Activated CD8-positive, alpha-beta memory T cell treated with anti-CD3 and anti-CD28 coated beads for 1 hour (primary cell): ENCODE measurements at regions not wholly inside any gene's neighbourhood (a gene's known extent, or its start where the extent isn't known, plus 50 kb on each side); places are given as distances from the start of the nearest gene placed in this dataset.

Experiments
- DNase-seq, 2 donors: peaks; one replicate each; pipeline ENCODE4 v3.0.0-alpha.2; 2020; ENCODE audit warnings: low read depth in 1 of 2; ENCODE audit errors: extremely low read depth in 1 of 2

DNA sequence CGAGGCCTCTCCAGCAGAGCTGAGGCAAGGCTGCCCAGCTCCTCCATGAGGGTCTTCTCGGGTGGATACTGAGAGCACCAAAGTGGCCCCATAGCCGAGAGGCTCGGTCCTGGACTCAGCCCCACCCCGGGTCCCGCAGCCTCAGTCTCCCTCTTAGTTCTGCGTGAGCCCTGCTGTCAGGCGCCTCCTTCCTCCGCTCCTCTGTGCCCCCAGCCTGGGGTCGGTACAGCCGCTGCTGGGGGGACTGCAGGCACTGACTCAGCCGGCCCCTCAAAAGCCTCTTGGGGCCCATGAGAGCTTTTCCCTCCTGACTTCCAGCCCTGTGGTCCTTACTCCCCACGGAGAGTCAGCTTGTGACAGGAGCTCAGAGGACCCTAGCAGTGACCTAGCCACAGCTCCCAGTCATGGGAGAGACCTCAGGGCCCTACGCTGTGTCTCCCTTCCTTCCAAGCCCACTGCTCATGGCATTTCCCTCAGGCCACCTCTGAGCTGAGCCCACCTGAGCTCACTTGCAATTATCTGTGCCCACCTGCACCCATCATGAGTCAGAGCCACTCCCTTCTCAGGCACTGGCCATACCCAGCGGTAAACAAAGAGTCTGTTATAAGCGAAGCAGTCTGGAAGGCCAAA lies 295.0 kb upstream of the RTL1 start:
- no peak for DNase-seq

DNA sequence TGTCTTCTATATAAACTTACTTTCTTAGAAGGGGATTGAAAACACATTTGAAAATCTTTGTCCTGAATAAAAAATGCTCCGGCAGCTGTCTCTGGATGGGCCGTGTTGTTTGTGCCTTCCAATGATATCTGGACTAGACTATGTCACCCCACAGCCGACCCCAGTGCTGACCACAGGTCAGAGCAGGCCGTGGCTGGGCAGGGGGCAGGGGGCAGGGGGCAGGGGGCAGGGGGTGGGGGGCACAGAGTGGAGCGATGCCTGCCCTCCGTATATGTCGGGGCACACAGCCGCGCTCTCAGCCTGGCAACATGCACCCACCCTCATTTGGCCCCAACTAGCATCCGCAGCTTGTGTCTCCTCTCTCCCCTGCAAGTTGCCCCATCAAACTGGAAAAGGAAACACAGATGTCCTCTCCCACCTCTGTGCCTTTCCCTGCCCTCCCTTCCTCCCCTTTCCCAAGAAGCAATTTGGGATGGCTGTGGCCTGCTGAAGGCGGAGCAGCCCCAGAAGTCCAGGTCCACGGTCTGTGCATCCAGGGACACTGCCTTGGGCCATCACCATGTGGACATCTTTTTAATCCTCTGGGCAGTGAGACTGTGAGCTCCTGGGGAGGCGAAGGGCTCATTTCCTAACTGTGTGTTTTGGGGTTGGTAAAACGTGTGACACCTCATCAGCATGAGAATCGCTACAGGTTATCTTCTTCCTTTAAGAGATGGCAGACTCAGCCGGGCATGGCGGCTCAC lies 295.7 kb upstream of the RTL1 start:
- DNase-seq, result no peak

DNA sequence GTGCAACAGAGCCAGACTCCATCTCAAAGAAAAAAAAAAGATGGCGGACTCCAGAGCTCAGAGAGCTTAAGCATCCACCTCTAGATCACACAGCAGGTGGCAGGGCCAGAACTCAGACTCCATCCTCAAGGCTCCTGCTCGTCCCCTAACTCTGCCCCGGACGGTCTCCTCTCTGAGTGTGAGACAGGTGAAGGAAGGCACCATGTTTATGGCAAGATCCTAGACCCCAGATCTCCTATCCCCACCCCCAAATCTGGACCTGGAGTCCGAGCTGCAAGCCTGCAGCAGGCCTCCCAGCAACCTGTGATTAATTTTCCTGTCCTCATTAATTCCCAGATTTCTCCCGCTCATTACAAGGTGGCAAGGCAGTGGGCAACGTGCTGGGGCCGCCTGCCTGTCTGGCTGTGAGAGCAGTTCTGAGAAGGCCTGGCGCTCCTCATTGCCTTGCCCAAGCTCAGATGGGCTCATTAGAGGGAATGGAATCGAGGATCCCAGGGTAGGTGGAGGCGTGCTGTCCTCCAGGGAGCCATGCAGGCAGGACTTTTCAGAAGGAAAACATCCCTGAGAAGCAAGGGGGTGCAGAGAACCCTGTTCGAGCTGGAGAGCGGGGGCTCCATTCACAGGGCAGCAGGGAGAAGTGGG lies 296.6 kb upstream of the RTL1 start:
- DNase-seq, result no peak

DNA sequence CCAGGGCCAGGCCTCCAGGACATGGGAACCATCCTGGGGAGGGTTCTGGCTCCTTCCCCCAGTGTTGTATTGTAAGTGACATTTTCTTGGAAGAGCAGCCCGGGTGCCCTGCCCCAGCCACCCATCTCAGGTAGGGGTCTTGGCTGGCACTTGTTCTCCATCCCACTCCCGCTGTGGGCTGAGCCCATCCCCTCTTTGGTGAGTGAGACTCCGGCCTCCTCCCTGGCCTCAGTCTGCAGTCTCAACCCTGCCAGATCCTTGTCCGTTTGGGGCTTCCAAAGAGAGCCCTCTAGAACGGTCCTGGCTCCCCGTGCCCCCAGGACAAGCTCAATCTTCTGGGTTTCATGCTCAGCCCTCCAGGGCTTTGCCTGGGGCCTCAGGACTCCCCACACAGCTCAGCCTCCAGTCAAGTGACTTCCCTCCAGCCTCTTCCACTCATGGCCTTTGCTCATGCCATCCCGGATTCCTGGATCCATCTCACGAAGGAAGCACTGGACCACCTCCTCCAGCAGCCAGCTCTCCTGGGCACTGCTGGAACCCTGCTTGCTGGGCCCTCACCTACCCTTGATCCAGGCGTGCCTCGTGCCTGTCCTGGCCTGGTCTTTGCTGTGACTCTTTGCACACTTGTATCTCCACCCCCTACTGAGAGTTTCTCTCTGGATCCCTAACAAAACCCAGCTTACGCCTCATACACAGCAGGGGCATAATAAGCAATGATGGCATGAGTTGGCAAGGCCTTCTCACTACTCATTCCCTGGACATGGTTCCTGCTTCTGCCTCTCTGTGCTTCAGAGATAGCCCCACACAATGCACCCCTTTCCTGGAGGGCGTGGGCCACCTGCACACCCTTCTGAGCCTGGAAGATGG lies 297.4 kb upstream of the RTL1 start:
- DNase-seq, result no peak

DNA sequence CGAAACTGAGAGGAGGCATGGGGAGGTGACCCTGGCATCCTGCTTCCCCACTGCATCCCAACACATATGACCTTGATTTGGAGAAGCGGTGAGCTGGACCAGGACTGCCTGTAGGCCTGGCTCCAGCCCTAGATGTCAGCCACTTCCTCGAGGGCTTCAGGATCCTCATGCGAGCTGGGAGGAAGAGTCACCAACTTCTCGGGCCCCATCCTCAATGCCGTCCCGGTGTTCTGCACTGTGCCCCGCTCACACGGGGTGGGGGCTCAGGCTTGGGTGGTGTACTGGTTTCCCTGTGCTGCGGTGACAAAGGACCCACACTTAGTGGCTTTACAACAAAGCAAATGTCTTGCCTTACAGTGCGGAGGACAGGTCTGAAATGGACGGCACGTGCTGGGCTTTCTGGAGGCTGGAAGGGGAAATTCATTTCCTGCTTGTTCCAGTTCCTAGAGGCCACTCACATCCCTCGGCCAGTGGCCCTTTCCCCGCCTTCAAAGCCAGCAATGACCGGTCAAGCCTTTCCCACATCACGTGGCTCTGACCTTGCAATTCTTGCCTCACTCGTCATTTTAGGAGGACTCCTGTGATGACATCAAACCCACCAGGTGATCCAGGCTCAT lies 298.1 kb upstream of the RTL1 start:
- no peak for DNase-seq

DNA sequence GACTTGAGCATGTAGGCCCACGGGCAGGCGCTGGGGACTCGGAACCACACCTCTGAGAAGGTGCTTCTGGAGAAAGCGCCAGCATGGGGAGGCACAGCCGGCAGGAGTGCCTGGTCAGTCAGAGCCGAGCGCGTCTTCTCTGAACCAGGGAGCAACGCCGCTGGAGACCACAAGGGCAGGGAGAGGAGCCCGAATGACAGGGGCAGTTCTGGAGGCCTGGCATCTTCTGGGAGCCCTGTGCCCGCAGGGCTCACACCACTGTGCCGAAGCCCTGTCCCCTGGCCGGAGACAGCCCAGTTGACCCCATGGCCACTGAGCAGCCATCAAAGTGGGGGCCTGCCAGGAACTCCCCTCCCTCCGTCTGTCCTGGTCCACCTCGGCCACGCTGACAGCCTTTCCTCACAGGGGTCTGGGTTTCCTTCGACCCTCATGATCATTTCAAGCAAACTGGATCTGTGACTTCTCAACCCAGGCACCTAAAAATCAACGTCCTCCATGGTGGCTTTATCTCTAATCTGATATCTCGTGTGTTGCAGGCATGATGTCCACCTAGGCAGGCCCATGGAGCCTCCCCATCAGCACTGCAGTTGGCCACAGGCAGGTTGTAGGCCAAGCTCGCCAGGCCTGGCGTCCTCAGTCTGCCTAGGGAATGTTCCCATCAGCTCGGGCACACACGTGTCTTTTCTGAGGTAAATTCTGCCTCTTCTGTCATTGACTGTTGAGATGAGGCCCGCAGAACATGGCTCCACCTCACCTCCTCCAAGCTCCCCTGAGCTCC lies 299.3 kb upstream of the RTL1 start:
- no peak for DNase-seq

DNA sequence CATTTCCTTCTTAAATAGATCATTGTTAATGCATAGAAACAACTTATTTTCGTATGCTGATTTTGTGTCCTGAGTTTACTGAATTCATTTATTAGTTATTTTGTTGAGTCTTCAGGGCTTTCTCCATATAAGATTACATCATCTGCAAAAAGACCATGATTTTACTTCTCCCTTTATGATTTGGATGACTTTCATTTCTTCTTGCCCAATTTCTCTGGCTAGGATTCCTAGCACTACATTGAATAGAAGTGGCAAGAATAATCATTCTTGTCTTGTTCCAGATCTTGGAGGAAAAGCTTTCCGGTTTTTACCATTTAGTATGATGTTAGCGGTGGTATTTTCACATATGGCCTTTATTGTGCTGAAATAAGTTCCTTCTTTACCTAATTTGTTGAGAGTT lies 303.0 kb upstream of the RTL1 start:
- no peak for DNase-seq

DNA sequence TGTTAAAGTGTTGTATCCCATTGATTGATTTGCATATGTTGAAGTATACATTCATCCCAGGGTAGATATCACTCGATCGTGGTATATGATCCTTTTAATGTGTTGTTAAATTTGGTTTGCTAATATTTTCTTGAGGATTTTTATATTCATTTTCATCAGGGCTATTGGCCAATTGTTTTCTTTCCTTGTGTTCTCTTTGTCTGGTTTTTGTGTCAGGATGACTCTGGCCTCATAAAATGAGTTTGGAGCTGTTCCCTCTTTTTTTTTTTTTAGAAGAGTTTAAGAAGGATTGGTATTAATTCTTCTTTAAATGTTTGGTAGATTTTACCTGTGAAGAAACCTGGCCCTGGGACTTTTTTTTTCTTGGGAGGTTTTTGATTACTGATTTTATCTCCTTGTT lies 303.5 kb upstream of the RTL1 start:
- no peak for DNase-seq

DNA sequence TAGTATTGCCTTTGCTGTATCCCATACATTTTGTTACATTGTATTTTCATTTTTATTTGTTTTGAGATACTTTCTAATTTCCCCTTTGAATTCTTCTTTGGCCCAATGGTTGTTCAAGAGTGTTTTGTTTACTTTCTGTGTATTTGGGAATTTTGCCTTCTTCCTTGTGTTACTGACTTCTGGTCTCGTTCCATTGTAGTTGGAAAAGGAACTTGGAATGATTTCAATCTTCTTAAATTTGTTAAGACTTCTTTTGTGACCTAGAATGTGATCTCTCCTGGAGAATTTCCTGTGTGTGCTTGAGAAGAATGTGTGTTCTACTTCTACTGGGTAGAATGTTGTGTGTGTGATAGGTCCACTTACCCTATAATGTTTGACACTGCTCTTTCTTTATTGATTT lies 304.4 kb upstream of the RTL1 start:
- DNase-seq, result no peak

DNA sequence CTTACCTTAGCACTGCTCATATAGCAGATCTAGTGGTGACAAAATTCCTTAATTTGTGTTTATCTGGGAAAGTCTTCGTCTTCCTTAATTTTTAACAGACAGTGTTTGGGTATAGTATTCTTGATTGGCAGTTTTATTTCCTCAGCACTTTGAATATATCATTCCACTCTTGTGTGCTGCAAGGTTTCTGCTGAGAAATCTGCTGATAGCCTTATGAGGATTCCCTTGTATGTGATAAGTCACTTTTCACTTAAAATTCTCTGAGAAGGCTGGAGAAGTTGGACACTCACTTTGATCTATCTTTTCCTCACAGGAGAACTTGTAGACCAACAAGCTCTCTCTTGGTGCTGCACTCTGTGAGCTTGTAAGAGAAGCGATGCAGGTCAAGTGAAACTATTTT lies 306.1 kb upstream of the RTL1 start:
- no peak for DNase-seq

DNA sequence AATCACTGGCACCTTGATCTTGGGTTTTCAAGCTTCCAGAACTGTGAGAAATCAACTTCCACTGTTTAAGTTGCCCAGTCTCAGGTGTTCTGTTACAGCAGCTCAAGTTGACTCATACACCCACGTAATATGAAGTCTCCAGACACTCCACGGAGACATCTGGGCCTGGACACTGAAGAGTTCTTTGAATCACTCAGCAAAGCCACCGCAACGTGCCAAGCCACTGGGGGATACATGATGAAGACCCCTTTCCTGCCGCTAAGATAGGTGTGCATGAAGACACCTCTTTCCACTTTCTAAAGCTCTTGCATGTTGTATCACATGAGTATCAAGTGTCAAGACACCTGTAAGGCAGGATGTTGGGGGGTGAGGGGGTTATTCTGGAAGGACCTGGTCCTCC lies 311.7 kb upstream of the RTL1 start:
- no peak for DNase-seq

DNA sequence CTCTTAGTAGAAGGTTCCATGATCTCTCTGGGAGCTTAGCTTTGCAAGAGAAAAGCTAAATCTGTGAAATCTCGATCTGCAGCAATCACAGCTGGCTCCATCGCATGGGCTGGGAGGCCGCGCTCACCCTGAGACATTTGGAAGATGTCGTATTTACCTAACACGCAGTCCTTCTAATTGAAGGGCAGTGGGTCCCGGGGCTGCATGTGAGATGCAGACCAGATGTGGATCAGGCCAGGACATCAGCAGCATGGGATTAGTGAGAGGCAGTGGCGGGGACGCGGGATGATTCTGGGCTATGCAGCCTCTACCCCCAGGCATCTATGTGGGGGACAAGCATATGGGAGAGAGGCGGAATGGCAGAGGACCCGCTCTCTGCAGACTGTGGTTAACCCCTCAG lies 312.4 kb upstream of the RTL1 start:
- no peak for DNase-seq

DNA sequence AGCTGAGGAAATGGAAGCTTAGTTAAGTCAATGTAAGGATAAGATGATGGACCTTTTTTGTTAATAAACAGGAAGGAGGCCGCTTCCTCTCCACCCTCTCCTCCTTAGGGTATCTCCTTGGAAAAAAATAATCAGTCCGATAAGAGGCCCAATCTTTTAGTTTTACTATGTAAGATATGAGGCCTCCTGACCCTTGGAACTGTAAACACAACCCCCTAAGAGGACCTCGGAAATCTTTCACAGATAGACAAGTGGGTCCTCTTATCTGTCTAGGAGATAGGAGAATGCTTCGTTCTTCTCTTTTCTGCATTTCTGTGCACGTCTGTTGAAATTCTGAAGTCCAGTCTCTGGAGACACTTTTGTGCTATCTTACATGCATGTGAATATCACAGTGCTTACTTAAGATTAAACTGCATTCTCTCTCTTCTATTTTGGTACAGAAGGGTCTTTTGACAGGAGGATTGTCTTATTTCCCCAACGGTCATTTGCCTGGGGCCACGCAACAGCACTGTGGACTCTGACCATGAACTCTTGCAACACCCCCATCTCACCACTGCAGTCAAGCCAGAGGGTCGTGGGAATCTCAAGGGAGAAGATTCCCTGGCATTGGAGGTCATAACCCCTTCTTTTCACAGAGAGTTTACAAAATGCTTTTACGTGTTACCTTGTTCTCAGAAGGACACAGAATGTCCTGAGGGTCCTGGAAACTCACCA lies 313.0 kb upstream of the RTL1 start:
- no peak for DNase-seq

DNA sequence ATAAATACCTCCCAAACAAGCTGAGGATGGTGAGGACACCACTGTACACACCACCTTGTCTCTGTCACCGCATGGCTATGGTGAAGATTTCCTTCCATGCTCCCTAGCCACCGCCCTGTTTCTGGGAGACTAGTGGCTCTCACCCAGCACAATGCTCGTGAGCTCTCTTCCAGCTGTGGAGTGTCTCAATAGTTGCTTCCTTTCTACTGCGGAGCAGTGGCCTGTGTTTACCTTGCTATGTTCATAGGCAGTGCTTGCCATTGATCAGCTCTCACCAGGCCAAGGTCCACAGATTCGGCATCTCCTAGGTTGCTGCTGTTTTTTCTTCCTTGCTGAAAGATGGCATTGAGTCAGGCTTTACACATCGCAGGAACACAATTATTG lies 313.6 kb upstream of the RTL1 start:
- no peak for DNase-seq

DNA sequence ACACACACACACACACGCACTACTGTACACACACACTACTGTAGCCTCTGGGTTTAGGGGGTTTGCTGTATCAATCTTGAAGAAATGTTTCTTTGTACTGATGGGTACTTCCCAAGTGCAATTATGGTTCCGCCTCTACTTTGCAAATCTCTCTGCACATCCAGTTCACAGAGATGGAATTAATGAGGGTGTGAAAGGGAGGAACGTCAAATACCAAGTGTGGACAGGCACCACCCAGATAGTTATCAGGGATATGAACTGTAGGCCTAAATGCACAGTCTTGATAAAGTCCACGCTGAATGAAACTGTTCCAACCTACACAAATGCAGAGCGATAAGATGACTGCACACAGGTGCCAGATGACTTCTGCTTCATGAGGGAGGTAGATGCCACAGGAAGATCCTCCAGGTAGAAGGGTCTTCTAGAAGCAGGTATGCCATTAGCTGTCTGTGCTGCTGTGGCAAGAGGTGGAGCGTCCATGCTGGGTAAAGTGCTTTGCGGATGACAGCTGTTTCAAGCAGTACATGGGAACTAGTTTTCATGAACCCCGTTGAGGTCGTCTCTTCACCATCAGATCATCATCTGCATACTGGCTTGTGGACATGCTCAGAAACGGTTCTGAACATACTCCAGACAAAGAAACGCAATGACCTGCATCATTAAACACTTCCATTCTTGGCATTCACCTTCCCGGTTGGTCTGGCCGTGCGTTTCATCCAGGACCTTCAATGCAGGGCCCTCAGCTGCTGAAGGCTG lies 314.3 kb upstream of the RTL1 start:
- no peak for DNase-seq

DNA sequence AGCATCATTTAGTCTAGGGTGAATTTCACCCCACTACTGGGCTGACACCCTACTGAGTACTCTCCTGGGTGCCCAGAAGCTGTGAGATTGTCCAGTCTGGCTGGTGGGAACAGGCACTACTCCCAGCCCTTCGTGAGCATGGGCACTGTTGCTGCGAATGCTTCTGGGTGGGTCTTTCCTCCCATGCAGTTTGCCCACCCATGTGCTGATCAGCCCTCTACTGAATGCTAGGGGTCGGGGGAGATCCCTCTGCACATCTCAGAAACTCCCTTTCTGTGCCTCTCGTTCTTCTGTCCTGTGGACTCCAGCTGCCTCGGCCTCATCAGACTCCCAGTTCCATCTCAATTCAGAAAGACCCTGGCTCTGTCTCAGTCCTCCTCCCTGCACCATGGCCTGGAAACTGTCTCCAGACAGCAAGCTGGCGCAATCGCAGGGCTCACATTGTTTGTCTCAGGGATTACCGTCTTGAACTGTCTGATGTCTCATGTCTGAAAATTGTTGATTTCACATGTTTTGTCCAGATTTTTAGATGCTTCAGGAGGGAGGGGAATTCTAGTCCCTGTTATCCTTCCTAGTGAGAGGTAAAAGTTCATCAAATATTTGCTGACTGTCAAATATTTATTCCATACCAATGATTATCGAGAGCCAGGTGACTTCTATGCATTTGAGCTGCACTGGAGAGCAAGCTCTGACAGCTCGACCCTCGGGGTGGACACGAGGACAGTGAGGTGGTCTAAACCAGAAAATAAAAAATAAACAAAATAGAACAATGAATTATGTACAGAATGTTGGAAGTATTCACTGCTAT lies 316.6 kb upstream of the RTL1 start:
- DNase-seq, result no peak

DNA sequence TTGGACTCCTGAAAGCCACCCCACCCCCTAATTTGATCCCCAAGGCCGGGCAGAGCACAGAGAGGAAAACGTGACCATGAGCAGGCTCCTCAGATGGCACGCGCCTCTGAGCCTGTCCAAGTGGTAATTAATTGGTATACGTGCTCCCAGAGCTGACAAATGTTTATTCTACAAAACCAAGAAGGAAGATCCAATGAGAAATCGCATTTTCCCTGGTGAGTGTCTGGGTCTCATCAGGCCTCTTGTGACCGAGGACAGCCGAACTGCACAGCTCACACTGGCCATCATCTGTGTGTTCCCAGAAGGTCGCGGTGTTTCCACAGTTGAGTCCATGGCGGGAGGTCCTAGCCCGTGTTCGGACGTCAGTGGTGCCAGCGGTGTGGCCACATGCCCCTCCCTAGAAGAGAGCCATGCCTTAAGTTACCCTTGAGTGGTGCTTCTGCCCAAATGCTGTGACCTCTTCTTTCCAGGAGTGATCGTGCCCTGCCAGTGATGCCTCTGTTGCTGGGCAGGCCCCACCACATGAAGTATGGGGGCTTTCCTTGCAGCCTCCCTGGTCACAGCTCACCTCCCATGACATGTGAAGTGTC lies 317.5 kb upstream of the RTL1 start:
- DNase-seq, result no peak
